ENCODE measurements at regions not wholly inside any gene's neighbourhood (a gene's known extent, or its start where the extent isn't known, plus 50 kb on each side); places are given as distances from the start of the nearest gene placed in this dataset.
"Not testable (repeated sequence)": the region's sequence is repeated elsewhere in the genome, so short reads cannot be mapped to it uniquely, and the experiment has no call there.

- Histone ChIP-seq H3K18ac (ENCODE audit: low read depth in 1 of 2, low read length in 2 of 2) (no peak overlapping the region), H2BK12ac (ENCODE audit: low read length in 2 of 2) (no peak overlapping the region), H3K4ac (ENCODE audit: low read depth in 1 of 2, low read length in 2 of 2) (no peak overlapping the region), H3K27ac (ENCODE audit: low read length, poor library complexity, severe bottlenecking) (no peak overlapping the region), H3K4me3 (ENCODE audit: insufficient read depth in 1 of 2, low read depth in 1 of 2, low read length in 2 of 2) (no peak overlapping the region), H3K9ac (ENCODE audit: low read length) (no peak overlapping the region), H3K36me3 (ENCODE audit: control insufficient read depth in 1 of 2, insufficient read depth in 2 of 2, low read depth in 1 of 2, low read length in 2 of 2) (no peaks in the 10 kb centered on the region), H3K4me2 (ENCODE audit: low read length, poor library complexity, severe bottlenecking) (no peak overlapping the region), H3K79me1 (replicated peaks; ENCODE audit: low read length, poor library complexity, severe bottlenecking) (no peaks in the 10 kb centered on the region), H3K27me3 (ENCODE audit: control insufficient read depth in 1 of 2, insufficient read depth in 1 of 2, low read length in 2 of 2) (no peaks in the 10 kb centered on the region), H2AK5ac (ENCODE audit: low read length, severe bottlenecking) (no peak overlapping the region), H3K23ac (ENCODE audit: low read length in 2 of 2) (no peak overlapping the region), H2BK5ac (ENCODE audit: low read depth, low read length, poor library complexity, severe bottlenecking) (no peak overlapping the region), H2AFZ (ENCODE audit: low read depth, low read length) (no peak overlapping the region), H2BK120ac (ENCODE audit: low read depth, low read length) (no peak overlapping the region), H3K4me1 (ENCODE audit: control insufficient read depth, insufficient read depth, low read depth, low read length) (no peaks in the 10 kb centered on the region), H3K14ac (ENCODE audit: low read length in 2 of 2) (no peak overlapping the region), H2BK15ac (ENCODE audit: low read depth, poor library complexity, severe bottlenecking) (no peak overlapping the region), H4K8ac (ENCODE audit: low read length) (no peak overlapping the region), H4K91ac (ENCODE audit: low read length) (no peak overlapping the region), H3K9me3 (ENCODE audit: control insufficient read depth, low read length) (no peaks in the 10 kb centered on the region)
- DNase-seq: no peak
- 97% methylated on average over 1 of the region's 3 CpGs for WGBS
Observed at GRCh38 chr2:154960802-154961583, 262.5 kb downstream of the KCNJ3 start.

GRCh38 chr2:154952346-154952980 is 254.0 kb downstream of the KCNJ3 start:
- H4K91ac ChIP-seq (ENCODE audit: low read length): no peak overlapping the region
- 86% methylated on average over 3 of the region's 4 CpGs for WGBS

GRCh38 chr2:154947416-154947815 is 248.9 kb downstream of the KCNJ3 start:
- not testable (repeated sequence) for H2BK5ac ChIP-seq (ENCODE audit: low read depth, low read length, poor library complexity, severe bottlenecking); H4K91ac ChIP-seq (ENCODE audit: low read length); H2AK5ac ChIP-seq (ENCODE audit: low read length, severe bottlenecking); H3K4me1 ChIP-seq (ENCODE audit: control insufficient read depth, insufficient read depth, low read depth, low read length); H3K4me3 ChIP-seq (ENCODE audit: insufficient read depth in 1 of 2, low read depth in 1 of 2, low read length in 2 of 2); H3K36me3 ChIP-seq (ENCODE audit: control insufficient read depth in 1 of 2, insufficient read depth in 2 of 2, low read depth in 1 of 2, low read length in 2 of 2); H3K27ac ChIP-seq (ENCODE audit: low read length, poor library complexity, severe bottlenecking); H2BK12ac ChIP-seq (ENCODE audit: low read length in 2 of 2); H3K79me1 ChIP-seq (replicated peaks; ENCODE audit: low read length, poor library complexity, severe bottlenecking); H2AFZ ChIP-seq (ENCODE audit: low read depth, low read length); H3K23ac ChIP-seq (ENCODE audit: low read length in 2 of 2); H3K4ac ChIP-seq (ENCODE audit: low read depth in 1 of 2, low read length in 2 of 2); DNase-seq; H2BK120ac ChIP-seq (ENCODE audit: low read depth, low read length); H3K14ac ChIP-seq (ENCODE audit: low read length in 2 of 2); H2BK15ac ChIP-seq (ENCODE audit: low read depth, poor library complexity, severe bottlenecking); H3K4me2 ChIP-seq (ENCODE audit: low read length, poor library complexity, severe bottlenecking); H4K8ac ChIP-seq (ENCODE audit: low read length); H3K27me3 ChIP-seq (ENCODE audit: control insufficient read depth in 1 of 2, insufficient read depth in 1 of 2, low read length in 2 of 2); H3K9me3 ChIP-seq (ENCODE audit: control insufficient read depth, low read length); H3K18ac ChIP-seq (ENCODE audit: low read depth in 1 of 2, low read length in 2 of 2); H3K9ac ChIP-seq (ENCODE audit: low read length)
- WGBS: 90% methylated on average over 15 of the region's 16 CpGs

More at GRCh38 chr2:154952346-154952980, 254.0 kb downstream of the KCNJ3 start:
- no peak overlapping the region for H3K4ac ChIP-seq (ENCODE audit: low read depth in 1 of 2, low read length in 2 of 2)
- H3K9me3 ChIP-seq (ENCODE audit: control insufficient read depth, low read length): peaks cover 4% of the 10 kb centered on the region
- H3K27ac ChIP-seq (ENCODE audit: low read length, poor library complexity, severe bottlenecking): no peak overlapping the region
- H3K18ac ChIP-seq (ENCODE audit: low read depth in 1 of 2, low read length in 2 of 2): no peak overlapping the region
- no peak overlapping the region for H2BK5ac ChIP-seq (ENCODE audit: low read depth, low read length, poor library complexity, severe bottlenecking)
- H2BK12ac ChIP-seq (ENCODE audit: low read length in 2 of 2): no peak overlapping the region
- DNase-seq: no peak
- no peaks in the 10 kb centered on the region for H3K4me1 ChIP-seq (ENCODE audit: control insufficient read depth, insufficient read depth, low read depth, low read length)
- H3K79me1 ChIP-seq (replicated peaks; ENCODE audit: low read length, poor library complexity, severe bottlenecking): no peaks in the 10 kb centered on the region
- no peak overlapping the region for H2BK15ac ChIP-seq (ENCODE audit: low read depth, poor library complexity, severe bottlenecking)
- H3K9ac ChIP-seq (ENCODE audit: low read length): no peak overlapping the region
- H3K4me3 ChIP-seq (ENCODE audit: insufficient read depth in 1 of 2, low read depth in 1 of 2, low read length in 2 of 2): no peak overlapping the region
- no peak overlapping the region for H3K4me2 ChIP-seq (ENCODE audit: low read length, poor library complexity, severe bottlenecking)
- no peak overlapping the region for H4K8ac ChIP-seq (ENCODE audit: low read length)
- H3K23ac ChIP-seq (ENCODE audit: low read length in 2 of 2): no peak overlapping the region
- no peaks in the 10 kb centered on the region for H3K27me3 ChIP-seq (ENCODE audit: control insufficient read depth in 1 of 2, insufficient read depth in 1 of 2, low read length in 2 of 2)
- H2AK5ac ChIP-seq (ENCODE audit: low read length, severe bottlenecking): no peak overlapping the region
- no peak overlapping the region for H2AFZ ChIP-seq (ENCODE audit: low read depth, low read length)
- no peak overlapping the region for H2BK120ac ChIP-seq (ENCODE audit: low read depth, low read length)
- H3K14ac ChIP-seq (ENCODE audit: low read length in 2 of 2): no peak overlapping the region
- H3K36me3 ChIP-seq (ENCODE audit: control insufficient read depth in 1 of 2, insufficient read depth in 2 of 2, low read depth in 1 of 2, low read length in 2 of 2): no peaks in the 10 kb centered on the region

- Histone ChIP-seq H3K9ac (ENCODE audit: low read length) (no peak overlapping the region), H3K4ac (ENCODE audit: low read depth in 1 of 2, low read length in 2 of 2) (no peak overlapping the region), H4K8ac (ENCODE audit: low read length) (no peak overlapping the region), H3K27me3 (ENCODE audit: control insufficient read depth in 1 of 2, insufficient read depth in 1 of 2, low read length in 2 of 2) (no peaks in the 10 kb centered on the region), H3K4me2 (ENCODE audit: low read length, poor library complexity, severe bottlenecking) (no peak overlapping the region), H3K4me1 (ENCODE audit: control insufficient read depth, insufficient read depth, low read depth, low read length) (no peaks in the 10 kb centered on the region), H3K4me3 (ENCODE audit: insufficient read depth in 1 of 2, low read depth in 1 of 2, low read length in 2 of 2) (no peak overlapping the region), H3K18ac (ENCODE audit: low read depth in 1 of 2, low read length in 2 of 2) (no peak overlapping the region), H3K9me3 (ENCODE audit: control insufficient read depth, low read length) (peaks cover 4% of the 10 kb centered on the region), H3K27ac (ENCODE audit: low read length, poor library complexity, severe bottlenecking) (no peak overlapping the region), H3K23ac (ENCODE audit: low read length in 2 of 2) (no peak overlapping the region), H2BK12ac (ENCODE audit: low read length in 2 of 2) (no peak overlapping the region), H2BK15ac (ENCODE audit: low read depth, poor library complexity, severe bottlenecking) (no peak overlapping the region), H2BK5ac (ENCODE audit: low read depth, low read length, poor library complexity, severe bottlenecking) (no peak overlapping the region), H4K91ac (ENCODE audit: low read length) (no peak overlapping the region), H2AK5ac (ENCODE audit: low read length, severe bottlenecking) (no peak overlapping the region), H2BK120ac (ENCODE audit: low read depth, low read length) (no peak overlapping the region), H3K79me1 (replicated peaks; ENCODE audit: low read length, poor library complexity, severe bottlenecking) (no peaks in the 10 kb centered on the region), H3K36me3 (ENCODE audit: control insufficient read depth in 1 of 2, insufficient read depth in 2 of 2, low read depth in 1 of 2, low read length in 2 of 2) (no peaks in the 10 kb centered on the region), H3K14ac (ENCODE audit: low read length in 2 of 2) (no peak overlapping the region), H2AFZ (ENCODE audit: low read depth, low read length) (no peak overlapping the region)
- no CpG with 5 or more reads among the region's 1 CpG for WGBS
- DNase-seq: no peak
Observed at GRCh38 chr2:154945984-154946383, 247.5 kb downstream of the KCNJ3 start.
